Activated T-cell treated with anti-CD3 and anti-CD28 coated beads for 4 hours (primary cell): ENCODE measurements at regions not wholly inside any gene's neighbourhood (a gene's known extent, or its start where the extent isn't known, plus 50 kb on each side); places are given as distances from the start of the nearest gene placed in this dataset.

ENCODE experiments used
- DNase-seq: peaks from one replicate; pipeline ENCODE4 v3.0.0-alpha.2; 2020

DNA sequence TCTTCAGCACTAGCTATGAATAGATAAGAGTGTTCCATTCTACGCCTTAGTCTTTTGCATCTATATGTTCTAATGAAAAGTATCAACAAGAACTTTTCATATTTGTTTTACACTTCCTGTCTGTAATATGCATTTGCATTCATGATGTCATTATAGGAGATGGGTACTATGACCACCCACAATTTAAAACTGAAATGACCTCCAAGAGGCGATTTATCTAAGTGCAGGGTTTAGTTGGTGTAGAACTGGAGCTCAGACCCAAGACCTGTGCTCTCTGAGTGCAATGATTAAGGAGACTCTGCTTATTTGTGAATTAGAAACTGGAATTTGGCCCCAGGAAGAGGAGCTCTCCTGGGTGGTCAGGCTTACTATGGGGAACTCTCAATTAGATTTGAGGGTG, 289.1 kb downstream of the ETS1 start:
- no peak for DNase-seq

GRCh38 chr11:128297805-128298204, 289.6 kb downstream of the ETS1 start:
- DNase-seq, result no peak

GRCh38 chr11:128297091-128297651, 290.2 kb downstream of the ETS1 start:
- no peak for DNase-seq

DNA sequence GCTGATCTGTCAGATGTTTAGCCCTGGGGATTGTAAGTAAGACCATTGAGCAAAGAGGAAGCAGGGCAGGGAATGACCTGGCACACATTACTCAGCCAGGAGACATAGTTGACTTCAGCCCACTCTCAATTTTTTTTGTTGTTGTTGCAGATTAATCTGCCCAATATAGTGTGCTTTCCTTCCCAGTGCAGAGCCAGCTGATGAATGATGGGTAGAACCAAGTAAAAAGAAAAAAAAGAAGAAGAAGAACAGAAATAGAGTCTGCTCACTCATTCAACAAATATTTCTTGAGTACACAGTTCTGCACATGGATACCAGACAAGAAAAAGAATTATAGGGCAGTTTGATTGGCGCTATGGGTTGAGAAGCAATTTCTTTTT, 292.7 kb downstream of the ETS1 start:
- DNase-seq, result no peak

DNA sequence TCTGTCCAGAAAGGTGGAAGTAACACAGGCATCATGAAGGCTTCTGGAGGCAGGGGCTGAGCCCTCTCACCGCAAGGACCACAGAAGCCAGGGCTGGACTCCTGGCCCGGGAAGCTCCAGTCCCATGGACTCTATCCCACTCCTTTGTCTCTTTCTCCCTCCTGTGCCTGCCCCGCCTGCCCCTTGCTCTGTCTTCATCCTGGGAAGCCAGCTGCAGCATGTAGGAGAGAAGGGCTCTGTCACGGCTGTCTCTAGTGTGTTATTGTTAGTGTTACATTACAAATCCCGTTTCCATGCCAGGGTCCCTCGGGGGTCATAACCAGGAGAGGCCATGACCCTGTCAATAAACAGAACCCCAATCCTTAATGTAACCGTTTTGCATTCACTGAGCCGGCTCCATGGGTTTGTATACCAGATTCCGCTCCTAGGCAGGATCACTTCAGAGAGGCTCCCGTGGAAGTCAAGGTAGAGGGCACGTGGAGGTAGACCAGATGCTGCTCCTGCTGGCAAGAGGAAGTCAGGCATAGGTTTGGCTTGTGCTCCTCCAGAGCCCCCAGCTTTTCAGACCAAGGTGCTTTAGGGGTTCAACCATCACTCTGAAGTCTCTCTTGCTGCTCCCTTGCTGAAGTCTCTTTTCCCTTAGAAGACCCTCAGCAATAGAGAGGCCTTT, 293.2 kb downstream of the ETS1 start:
- DNase-seq, result no peak

DNA sequence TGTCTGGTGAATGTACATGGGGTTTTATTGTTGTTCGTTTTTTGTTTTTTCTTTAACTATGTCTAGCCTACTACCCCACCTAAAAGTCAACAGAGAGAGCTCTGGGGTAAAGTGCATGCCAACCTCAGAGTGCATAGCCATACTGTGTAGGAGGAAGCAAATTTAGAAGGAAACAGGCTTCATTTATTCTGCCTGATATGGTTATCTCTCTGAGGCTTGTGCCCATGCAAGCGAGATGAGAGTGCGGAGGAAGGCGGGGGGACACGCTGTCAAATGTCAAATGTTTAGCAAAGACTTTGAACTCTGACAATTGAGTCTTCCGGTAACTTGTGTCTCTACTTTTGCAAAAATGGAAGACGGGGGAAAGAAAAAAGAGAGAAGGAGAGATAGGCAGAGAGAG, 295.5 kb downstream of the ETS1 start:
- peak; percentile 62 for DNase-seq

DNA sequence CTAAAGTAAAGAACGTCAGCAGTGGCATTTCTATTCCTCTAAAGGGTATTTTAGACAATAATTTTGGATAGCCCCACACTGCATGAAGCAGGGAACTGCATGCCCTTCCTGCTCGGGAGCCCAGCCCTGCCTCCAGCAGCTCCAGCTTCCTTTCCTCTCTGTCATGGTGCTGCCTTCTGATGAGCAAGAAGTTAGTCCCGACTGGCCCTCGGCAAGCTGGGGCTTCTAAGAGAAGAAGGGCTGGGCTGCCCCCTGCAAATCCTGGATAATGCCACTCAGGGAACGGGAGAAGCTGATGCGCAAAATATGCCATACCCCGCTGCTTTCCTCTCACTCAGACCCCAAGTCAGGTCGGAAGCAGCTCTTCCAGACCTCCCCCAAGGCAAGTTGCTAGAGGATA, 296.4 kb downstream of the ETS1 start:
- no peak for DNase-seq

DNA sequence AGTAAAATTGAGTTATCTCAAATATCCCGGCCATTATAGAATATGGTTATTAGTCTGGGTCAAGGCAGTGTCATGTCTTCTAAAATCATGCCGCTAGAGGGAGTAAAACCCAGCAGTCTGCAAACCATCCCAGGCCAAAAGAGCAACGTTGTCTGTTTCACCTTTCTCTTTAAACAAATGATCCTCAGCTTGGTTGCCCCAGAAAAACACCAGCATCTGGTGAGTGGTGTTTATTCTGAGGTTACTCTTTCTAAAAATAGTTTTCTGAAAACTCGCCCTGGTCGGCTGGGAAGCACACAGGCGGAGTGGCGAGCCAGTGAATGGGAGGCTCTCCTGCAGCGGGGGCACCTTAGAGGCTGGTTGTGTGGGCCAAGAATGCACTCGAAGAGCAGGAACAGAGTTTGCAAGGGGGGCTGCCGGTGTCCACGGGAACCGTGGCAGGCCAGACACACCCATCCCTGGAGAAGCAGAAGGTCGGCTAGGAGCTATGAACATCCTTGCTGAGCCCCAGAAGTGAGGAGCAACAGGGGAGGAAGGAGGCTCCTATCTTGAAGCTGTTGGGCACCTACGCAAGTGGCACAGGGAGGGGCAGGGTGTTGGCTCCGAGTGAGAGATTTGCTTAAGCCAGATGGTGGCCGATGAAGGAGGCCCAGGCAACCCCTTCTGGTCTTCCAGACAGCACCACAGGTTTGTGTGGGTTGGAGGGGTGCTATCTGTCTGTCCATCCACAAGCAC, 297.1 kb downstream of the ETS1 start:
- peak; percentile 63 for DNase-seq

- DNase-seq, result no peak
These were observed 298.3 kb downstream of the ETS1 start for GRCh38 chr11:128289048-128289447.

- no peak for DNase-seq
These were observed 299.0 kb downstream of the ETS1 start for GRCh38 chr11:128288368-128288767.

GRCh38 chr11:128285321-128285720, 302.0 kb downstream of the ETS1 start:
- DNase-seq, result no peak

DNA sequence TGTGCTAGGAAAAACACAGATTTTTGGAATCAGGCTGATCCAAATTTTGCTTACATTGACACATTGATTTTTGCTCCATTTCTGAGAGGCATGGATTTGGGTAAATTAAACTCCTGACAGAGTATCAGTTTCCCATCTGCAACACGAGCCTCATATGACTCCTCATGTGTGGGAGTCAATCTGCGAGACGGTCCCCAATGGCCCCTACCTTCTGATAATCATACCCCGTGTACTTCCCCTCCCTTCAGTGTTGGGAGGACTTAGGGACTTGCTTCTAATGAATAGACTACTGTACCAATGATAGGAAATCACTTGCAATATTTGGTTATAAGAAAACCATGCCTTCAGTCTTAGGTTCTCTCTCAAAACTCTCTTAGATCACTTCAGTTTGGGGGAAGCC, 302.7 kb downstream of the ETS1 start:
- no peak for DNase-seq

DNA sequence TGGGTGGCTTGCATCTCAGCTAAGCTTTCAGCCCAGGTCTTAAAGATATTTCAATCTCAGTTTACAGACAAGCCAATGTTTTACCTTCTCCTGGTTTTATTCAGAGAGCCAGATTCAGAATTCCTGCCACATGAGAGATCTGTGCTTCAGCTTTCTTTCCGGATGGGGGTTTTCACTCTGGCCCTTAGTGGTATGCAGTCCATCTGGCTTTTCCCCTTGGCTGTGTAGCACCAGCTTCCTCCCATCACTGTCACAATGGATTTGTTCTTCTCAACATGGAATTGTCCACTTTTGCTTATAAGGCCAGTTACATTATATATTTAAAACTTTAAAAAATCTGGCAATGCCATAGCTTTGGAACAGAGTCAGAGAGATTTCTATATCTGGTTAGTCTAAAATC, 303.9 kb downstream of the ETS1 start:
- no peak for DNase-seq

DNA sequence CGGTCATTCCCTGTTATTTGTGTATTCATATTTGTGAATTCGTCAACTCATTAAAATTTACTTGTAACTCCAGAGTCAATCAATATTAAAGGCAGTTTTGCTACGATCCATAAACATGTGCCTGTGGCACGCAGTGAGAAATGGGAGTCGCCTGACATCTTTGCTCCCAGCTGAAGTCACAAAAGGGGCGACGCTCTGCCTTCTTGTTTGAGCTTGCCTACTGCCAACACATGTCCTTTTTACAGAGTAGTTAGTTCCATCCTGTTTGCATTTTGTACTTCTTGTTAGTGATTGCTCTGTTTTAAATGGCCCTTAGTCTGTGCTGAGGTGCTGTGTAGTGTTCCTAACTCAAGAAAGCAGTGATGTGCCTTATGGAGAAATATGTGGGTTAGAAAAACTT, 305.3 kb downstream of the ETS1 start:
- no peak for DNase-seq

DNA sequence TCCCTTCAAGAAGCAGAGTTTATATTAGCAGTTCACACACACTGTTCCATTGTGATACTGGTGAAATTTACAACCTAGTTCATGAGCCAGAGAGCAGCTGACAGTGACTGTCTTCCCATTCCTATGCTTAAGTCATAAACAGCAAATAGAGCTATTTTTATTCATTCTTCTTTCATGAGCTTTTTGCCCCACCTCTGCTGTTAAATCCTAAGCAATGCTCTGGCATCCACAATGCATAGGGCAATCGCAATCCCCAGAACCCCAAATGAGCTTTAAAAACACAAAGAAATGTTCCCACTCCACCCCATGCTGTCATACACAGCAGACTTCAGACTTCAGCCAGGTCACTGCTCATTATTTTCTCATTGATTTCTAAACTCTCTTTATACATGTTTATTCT, 307.5 kb downstream of the ETS1 start:
- no peak for DNase-seq

- no peak for DNase-seq
These were observed 313.6 kb downstream of the ETS1 start for GRCh38 chr11:128273736-128274135.

GRCh38 chr11:128271401-128271800, 316.0 kb downstream of the ETS1 start:
- no peak for DNase-seq

DNA sequence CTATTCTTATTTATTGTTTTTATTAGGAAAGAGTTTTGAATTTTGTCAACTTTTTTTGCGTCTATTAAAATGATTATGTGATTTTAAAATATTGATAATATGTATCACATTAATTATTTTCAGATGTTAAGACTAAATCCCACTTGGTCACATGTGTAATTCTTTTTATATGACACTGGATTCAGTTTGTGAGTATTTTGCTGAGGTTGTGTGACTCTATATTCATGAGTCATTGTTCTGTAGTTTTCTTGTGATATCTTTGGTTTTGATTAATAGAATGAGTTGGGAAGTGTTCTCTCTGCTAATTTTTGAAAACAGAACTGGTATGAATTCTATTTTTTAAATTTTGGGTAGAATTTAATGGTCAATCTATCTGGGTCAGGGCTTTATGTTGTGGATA, 317.9 kb downstream of the ETS1 start:
- DNase-seq, result no peak

DNA sequence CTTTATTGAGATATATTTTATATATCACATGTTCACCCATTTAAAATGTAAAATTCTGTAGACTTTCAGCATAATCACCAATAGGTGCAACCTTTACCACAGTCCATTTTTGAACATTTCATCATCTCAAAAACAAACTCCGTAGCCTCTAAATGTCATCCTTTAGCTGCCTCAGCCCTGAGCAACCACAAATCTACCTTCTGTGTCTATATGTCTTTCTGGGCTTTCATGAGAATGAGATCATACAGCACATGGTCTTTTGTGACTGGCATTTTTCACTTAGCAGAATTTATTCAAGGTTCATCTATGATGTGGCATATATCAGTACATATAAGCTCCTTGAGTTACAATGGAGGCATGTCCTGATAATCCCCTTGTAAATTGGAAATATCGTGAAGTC, 320.5 kb downstream of the ETS1 start:
- DNase-seq, result no peak

DNA sequence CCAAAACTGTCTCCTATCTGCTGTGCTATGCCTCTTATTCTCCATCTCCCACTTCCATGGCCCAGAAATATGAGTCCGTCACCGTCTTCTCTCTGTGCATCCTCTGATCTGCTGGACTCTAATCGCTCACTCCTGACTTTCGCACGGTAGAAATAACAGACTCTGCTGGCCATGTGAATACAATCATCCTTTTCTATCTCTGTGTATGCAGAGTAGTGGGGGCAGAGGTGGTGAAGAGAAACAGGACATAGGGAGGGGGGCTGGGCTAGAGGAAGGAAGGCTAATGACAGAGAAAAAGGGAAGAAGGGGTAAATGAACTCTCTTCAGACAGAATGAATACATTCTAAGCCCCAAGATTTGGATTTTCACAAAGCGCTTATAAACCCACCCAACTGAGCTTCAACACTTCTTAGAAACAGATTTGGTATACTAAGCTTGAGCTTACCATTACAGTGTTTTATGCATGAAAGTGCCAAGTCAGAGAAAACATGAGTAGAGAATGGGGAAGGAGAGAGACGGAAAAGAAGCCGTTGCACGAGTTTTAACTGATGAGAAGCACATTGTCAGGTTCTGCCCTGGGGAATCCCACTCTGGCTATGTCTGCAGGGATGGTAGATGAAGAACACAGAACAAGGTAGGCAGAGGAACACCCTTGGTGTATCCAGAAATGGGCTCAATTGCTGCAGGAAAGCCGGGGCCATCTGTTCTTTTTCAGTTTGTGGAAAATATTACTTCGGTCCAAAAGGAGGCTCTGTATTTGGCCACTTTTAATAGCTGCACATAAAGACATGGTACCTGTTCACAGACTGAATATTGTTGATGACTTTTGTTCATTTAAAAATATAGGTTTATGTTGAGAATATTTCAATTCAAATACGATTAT, 324.7 kb downstream of the ETS1 start:
- DNase-seq, result no peak

DNA sequence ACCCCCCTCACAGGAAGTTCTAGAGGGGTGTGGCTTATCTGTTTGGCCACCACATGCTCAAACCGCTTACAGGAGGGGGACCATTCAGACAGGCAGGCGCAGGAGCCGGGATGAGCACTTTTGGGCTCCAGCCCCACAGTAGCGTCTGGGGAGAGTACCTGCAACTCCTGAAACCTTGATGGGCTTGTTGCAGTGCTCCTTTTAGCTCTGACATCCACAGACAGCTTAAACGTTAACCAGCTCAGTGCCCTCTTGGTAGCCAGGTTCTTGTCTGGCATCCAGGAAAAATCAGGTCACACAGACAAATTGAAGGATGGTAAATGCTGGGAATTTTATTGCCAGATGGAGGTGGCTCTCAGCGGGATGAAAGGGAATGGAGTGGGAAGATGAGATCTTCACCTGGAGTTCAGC, 326.3 kb downstream of the ETS1 start:
- DNase-seq, result no peak

- no peak for DNase-seq
These were observed 327.0 kb downstream of the ETS1 start for GRCh38 chr11:128260398-128260797.

DNA sequence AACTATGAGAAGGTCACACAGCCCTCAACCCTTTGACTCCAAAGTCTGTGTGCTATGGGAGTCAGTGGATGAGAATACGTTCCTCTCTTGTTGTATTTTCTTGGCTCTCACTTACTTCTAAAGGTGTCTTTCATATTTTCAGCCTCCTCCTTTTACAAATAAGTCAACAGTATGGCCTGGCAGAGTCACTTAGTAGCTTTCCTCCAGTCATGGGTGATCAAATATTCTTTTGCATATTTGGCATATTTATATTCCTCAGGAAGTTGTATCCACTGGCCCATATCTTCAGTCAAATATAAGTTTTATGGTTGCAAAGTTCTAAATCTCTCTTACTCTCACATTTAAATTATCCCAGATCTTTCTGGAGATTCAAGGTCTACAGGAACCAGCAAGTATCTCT, 327.5 kb downstream of the ETS1 start:
- DNase-seq, result no peak

- no peak for DNase-seq
These were observed 332.4 kb downstream of the ETS1 start for GRCh38 chr11:128254941-128255340.
